ENCODE measurements at regions not wholly inside any gene's neighbourhood (a gene's known extent, or its start where the extent isn't known, plus 50 kb on each side); places are given as distances from the start of the nearest gene placed in this dataset.

DNA sequence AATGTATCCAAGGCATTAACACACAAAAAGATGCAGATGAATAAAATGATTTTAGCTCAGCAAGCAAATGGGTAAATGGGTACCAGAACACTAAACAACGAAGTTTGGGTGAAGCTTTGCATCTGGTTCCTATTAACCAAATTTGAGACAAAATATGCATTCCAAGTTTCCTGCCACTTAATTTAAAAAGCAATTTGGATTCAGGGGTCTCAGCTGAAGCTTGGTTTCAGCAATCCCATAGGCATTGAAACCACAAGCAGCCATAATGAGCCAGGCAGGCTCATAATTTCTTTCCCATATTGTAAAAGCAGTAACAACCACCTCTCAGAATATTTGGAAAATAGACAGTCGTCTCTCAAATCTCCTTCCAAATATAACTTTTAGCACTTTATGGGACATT, 138.9 kb downstream of the NXNL2 start:
- TF ChIP-seq, protein P1, sequence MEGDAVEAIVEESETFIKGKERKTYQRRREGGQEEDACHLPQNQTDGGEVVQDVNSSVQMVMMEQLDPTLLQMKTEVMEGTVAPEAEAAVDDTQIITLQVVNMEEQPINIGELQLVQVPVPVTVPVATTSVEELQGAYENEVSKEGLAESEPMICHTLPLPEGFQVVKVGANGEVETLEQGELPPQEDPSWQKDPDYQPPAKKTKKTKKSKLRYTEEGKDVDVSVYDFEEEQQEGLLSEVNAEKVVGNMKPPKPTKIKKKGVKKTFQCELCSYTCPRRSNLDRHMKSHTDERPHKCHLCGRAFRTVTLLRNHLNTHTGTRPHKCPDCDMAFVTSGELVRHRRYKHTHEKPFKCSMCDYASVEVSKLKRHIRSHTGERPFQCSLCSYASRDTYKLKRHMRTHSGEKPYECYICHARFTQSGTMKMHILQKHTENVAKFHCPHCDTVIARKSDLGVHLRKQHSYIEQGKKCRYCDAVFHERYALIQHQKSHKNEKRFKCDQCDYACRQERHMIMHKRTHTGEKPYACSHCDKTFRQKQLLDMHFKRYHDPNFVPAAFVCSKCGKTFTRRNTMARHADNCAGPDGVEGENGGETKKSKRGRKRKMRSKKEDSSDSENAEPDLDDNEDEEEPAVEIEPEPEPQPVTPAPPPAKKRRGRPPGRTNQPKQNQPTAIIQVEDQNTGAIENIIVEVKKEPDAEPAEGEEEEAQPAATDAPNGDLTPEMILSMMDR (IDR thresholded peaks at IDR 0.05) = no peak
- no peak for TF ChIP-seq POLR2A (IDR thresholded peaks at IDR 0.05)

Data from lower leg skin (tissue), 3 donors.